ENCODE measurements at regions not wholly inside any gene's neighbourhood (a gene's known extent, or its start where the extent isn't known, plus 50 kb on each side); places are given as distances from the start of the nearest gene placed in this dataset.

DNA sequence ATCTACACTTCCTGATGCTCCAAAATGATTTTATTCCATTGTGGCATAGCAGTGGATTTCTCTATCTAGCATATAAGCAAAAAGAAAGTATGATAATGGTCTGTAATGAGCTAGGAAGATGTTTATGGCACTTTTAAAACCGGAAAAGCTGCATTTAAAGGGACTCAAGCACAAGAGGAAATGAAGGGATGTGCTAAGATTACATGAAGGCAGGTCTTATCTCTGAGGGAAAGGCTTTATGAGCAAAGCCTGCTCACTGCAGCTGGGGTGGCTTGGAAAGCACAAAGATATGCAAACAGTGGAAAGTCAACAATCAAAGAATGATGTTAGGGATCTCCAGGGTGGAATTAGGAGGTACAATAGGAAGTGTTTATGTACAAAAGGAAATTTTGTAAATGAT lies 138.2 kb downstream of the TENT5A start:
- TF ChIP-seq, protein P1, sequence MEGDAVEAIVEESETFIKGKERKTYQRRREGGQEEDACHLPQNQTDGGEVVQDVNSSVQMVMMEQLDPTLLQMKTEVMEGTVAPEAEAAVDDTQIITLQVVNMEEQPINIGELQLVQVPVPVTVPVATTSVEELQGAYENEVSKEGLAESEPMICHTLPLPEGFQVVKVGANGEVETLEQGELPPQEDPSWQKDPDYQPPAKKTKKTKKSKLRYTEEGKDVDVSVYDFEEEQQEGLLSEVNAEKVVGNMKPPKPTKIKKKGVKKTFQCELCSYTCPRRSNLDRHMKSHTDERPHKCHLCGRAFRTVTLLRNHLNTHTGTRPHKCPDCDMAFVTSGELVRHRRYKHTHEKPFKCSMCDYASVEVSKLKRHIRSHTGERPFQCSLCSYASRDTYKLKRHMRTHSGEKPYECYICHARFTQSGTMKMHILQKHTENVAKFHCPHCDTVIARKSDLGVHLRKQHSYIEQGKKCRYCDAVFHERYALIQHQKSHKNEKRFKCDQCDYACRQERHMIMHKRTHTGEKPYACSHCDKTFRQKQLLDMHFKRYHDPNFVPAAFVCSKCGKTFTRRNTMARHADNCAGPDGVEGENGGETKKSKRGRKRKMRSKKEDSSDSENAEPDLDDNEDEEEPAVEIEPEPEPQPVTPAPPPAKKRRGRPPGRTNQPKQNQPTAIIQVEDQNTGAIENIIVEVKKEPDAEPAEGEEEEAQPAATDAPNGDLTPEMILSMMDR (conservative IDR thresholded peaks at IDR 0.05 in 1 of 2, IDR thresholded peaks at IDR 0.05 in 1 of 2; ENCODE audit: extremely low read depth in 1 of 2, insufficient read depth in 1 of 2, low read depth in 1 of 2, low read length in 2 of 2), result no peak
- no peak for TF ChIP-seq EZH2 (IDR thresholded peaks at IDR 0.05; ENCODE audit: borderline replicate concordance, low read length)
